ENCODE measurements at regions not wholly inside any gene's neighbourhood (a gene's known extent, or its start where the extent isn't known, plus 50 kb on each side); places are given as distances from the start of the nearest gene placed in this dataset.

- no peak for DNase-seq
- ATAC-seq = no peak
- intact Hi-C loops (cut with DNase I) = no loop called here
- 88% methylated on average over 1 of the region's 1 CpG for WGBS (ENCODE audit: insufficient coverage, low coverage, low lambda C conversion rate, missing lambda C conversion rate)
- Histone ChIP-seq H3K36me3 (no peaks in the 10 kb centered on the region), H3K4me1 (peaks cover 0 to 2% (median 0%) of the 10 kb centered on the region in 4 donors), H3K27me3 (no peaks in the 10 kb centered on the region), H3K4me3 (no peak overlapping the region), H3K9me3 (no peaks in the 10 kb centered on the region), H3K27ac (no peak overlapping the region)
- TF ChIP-seq POLR2A (IDR thresholded peaks at IDR 0.05) (no peak), CTCF (IDR thresholded peaks at IDR 0.05) (no peak)
These were observed 197.1 kb downstream of the EXOC5 start for GRCh38 chr14:57071639-57072038.

GRCh38 chr14:57069702-57070101 is 199.0 kb downstream of the EXOC5 start:
- intact Hi-C loops (cut with DNase I) = no loop called here
- Histone ChIP-seq H3K36me3 (no peaks in the 10 kb centered on the region), H3K4me1 (peaks cover 0 to 6% (median 2%) of the 10 kb centered on the region in 4 donors), H3K27me3 (no peaks in the 10 kb centered on the region), H3K27ac (no peak overlapping the region), H3K4me3 (no peak overlapping the region), H3K9me3 (no peaks in the 10 kb centered on the region)
- DNase-seq (no peak), ATAC-seq (no peak)
- 50% methylated on average over 4 of the region's 5 CpGs for whole genome bisulfite sequencing (ENCODE audit: insufficient coverage, low coverage, low lambda C conversion rate, missing lambda C conversion rate)
- no peak for TF ChIP-seq CTCF (IDR thresholded peaks at IDR 0.05)
- TF ChIP-seq POLR2A (IDR thresholded peaks at IDR 0.05) = no peak

GRCh38 chr14:57068511-57068910 is 200.2 kb downstream of the EXOC5 start:
- H3K4me3 ChIP-seq = no peak overlapping the region
- H3K36me3 ChIP-seq = no peaks in the 10 kb centered on the region
- H3K9me3 ChIP-seq = no peaks in the 10 kb centered on the region
- WGBS (ENCODE audit: insufficient coverage, low coverage, low lambda C conversion rate, missing lambda C conversion rate) = 30% methylated on average over 8 of the region's 8 CpGs
- intact Hi-C loops (cut with DNase I) = no loop called here
- TF ChIP-seq POLR2A (IDR thresholded peaks at IDR 0.05) (no peak), CTCF (IDR thresholded peaks at IDR 0.05) (no peak)
- H3K27me3 ChIP-seq = no peaks in the 10 kb centered on the region
- no peak overlapping the region for H3K27ac ChIP-seq
- DNase-seq (no peak), ATAC-seq (no peak)
- H3K4me1 ChIP-seq = peaks cover 0 to 6% (median 2%) of the 10 kb centered on the region in 4 donors

- 2% methylated on average over 12 of the region's 12 CpGs for WGBS (ENCODE audit: insufficient coverage, low coverage, low lambda C conversion rate, missing lambda C conversion rate)
- DNase-seq (peak; percentile 70 to 76 (median 72)), ATAC-seq (peak; percentile 99 to 100 (median 100))
- H3K27ac ChIP-seq = no peak overlapping the region
- peaks cover 0 to 6% (median 2%) of the 10 kb centered on the region in 4 donors for H3K4me1 ChIP-seq
- TF ChIP-seq CTCF (IDR thresholded peaks at IDR 0.05) = peak; percentile 62 to 85 (median 78)
- TF ChIP-seq POLR2A (IDR thresholded peaks at IDR 0.05) = no peak
- no peaks in the 10 kb centered on the region for H3K36me3 ChIP-seq
- no peak overlapping the region for H3K4me3 ChIP-seq
- H3K9me3 ChIP-seq = no peaks in the 10 kb centered on the region
- no peaks in the 10 kb centered on the region for H3K27me3 ChIP-seq
- intact Hi-C loops (cut with DNase I) = no loop called here
These were observed 201.7 kb downstream of the EXOC5 start for GRCh38 chr14:57066887-57067513.

Data from right lobe of liver (tissue), 6 donors.